Vagina (tissue), 2 donors: ENCODE measurements at regions not wholly inside any gene's neighbourhood (a gene's known extent, or its start where the extent isn't known, plus 50 kb on each side); places are given as distances from the start of the nearest gene placed in this dataset.

Experiments
- CTCF ChIP-seq, 3 experiments: fragments of 450-650 bp in 2 of 3; fragments of 200-600 bp in 1 of 3; sonication (generic) in 1 of 3; IDR thresholded peaks; one replicate each; pipeline ENCODE4 v1.5.1; 2017 to 2019; ENCODE audit warnings: antibody characterized with exemption in 3 of 3, mild to moderate bottlenecking in 2 of 3, moderate library complexity in 2 of 3
- POLR2A ChIP-seq, 2 donors: fragments of 450-650 bp; IDR thresholded peaks; one replicate each; pipeline ENCODE4 v1.6.1; 2017; ENCODE audit warnings: antibody characterized with exemption in 2 of 2, mild to moderate bottlenecking in 2 of 2, moderate library complexity in 2 of 2
- POLR2AphosphoS5 ChIP-seq, 2 donors: sonication (generic); formaldehyde crosslinking; IDR thresholded peaks; one replicate each; pipeline ENCODE4 v1.9.0; 2017; ENCODE audit warnings: antibody characterized with exemption in 2 of 2, mild to moderate bottlenecking in 2 of 2, low read depth in 1 of 2; ENCODE audit not compliant: insufficient read depth in 1 of 2

GRCh38 chr6:140809694-140810101, 1323.0 kb upstream of the GJE1 start:
- no peak for TF ChIP-seq POLR2AphosphoS5 (IDR thresholded peaks at IDR 0.05; ENCODE audit: insufficient read depth in 1 of 2, low read depth in 1 of 2)
- no peak for TF ChIP-seq CTCF (IDR thresholded peaks at IDR 0.05)
- no peak for TF ChIP-seq POLR2A (IDR thresholded peaks at IDR 0.05)
